Bone marrow (tissue), 2 donors: ENCODE measurements at regions not wholly inside any gene's neighbourhood (a gene's known extent, or its start where the extent isn't known, plus 50 kb on each side); places are given as distances from the start of the nearest gene placed in this dataset.

Experiments used
- DNase-seq, 2 donors: peaks; one replicate each; lab custom pipeline; 2025; lab: John Stamatoyannopoulos, UW

- no peak for DNase-seq
These were observed 426.0 kb upstream of the RARB start for GRCh38 chr3:25002052-25002451.

- DNase-seq = no peak
These were observed 419.9 kb upstream of the RARB start for GRCh38 chr3:25007974-25008658.

- no peak for DNase-seq
These were observed 418.4 kb upstream of the RARB start for GRCh38 chr3:25009665-25010064.

- DNase-seq = no peak
These were observed 412.5 kb upstream of the RARB start for GRCh38 chr3:25015599-25015998.

- DNase-seq = no peak
These were observed 409.2 kb upstream of the RARB start for GRCh38 chr3:25018909-25019308.

- no peak for DNase-seq
These were observed 408.6 kb upstream of the RARB start for GRCh38 chr3:25019506-25019905.

- DNase-seq = no peak
These were observed 406.2 kb upstream of the RARB start for GRCh38 chr3:25021816-25022215.

- DNase-seq = no peak
These were observed 404.2 kb upstream of the RARB start for GRCh38 chr3:25023876-25024275.

GRCh38 chr3:25025236-25025635 lies 402.8 kb upstream of the RARB start:
- no peak for DNase-seq

GRCh38 chr3:25027650-25028049 lies 400.4 kb upstream of the RARB start:
- DNase-seq = no peak

GRCh38 chr3:25029820-25030219 lies 398.2 kb upstream of the RARB start:
- no peak for DNase-seq

GRCh38 chr3:25032344-25032743 lies 395.7 kb upstream of the RARB start:
- no peak for DNase-seq

GRCh38 chr3:25033407-25034029 lies 394.5 kb upstream of the RARB start:
- DNase-seq = no peak

GRCh38 chr3:25035526-25035925 lies 392.5 kb upstream of the RARB start:
- DNase-seq = no peak

GRCh38 chr3:25036633-25037032 lies 391.4 kb upstream of the RARB start:
- DNase-seq = no peak

GRCh38 chr3:25037049-25037547 lies 391.0 kb upstream of the RARB start:
- no peak for DNase-seq

GRCh38 chr3:25038271-25038670 lies 389.8 kb upstream of the RARB start:
- DNase-seq = no peak

GRCh38 chr3:25038922-25039321 lies 389.1 kb upstream of the RARB start:
- no peak for DNase-seq

GRCh38 chr3:25040748-25041147 lies 387.3 kb upstream of the RARB start:
- no peak for DNase-seq

- no peak for DNase-seq
These were observed 386.0 kb upstream of the RARB start for GRCh38 chr3:25041871-25042584.

- no peak for DNase-seq
These were observed 384.9 kb upstream of the RARB start for GRCh38 chr3:25043177-25043576.

GRCh38 chr3:25043749-25044148 lies 384.3 kb upstream of the RARB start:
- no peak for DNase-seq
